Glutamatergic neuron (in vitro differentiated cells): ENCODE measurements at regions not wholly inside any gene's neighbourhood (a gene's known extent, or its start where the extent isn't known, plus 50 kb on each side); places are given as distances from the start of the nearest gene placed in this dataset.

Experiments used
- DNase-seq: peaks from one replicate; pipeline ENCODE4 v3.0.0; 2022
- H3K27ac Mint-ChIP-seq: one replicate; pipeline ENCODE4 v1.8.0; 2020; ENCODE audit warnings: mild to moderate bottlenecking, mixed read lengths, inconsistent platforms; ENCODE audit not compliant: unreplicated experiment
- H3K27me3 Mint-ChIP-seq: one replicate; pipeline ENCODE4 v1.8.0; 2020; ENCODE audit warnings: mild to moderate bottlenecking, moderate library complexity, mixed read lengths, inconsistent platforms; ENCODE audit not compliant: unreplicated experiment
- H3K36me3 Mint-ChIP-seq: one replicate; pipeline ENCODE4 v1.8.0; 2020; ENCODE audit warnings: mild to moderate bottlenecking, mixed read lengths, inconsistent platforms; ENCODE audit not compliant: unreplicated experiment
- H3K4me1 Mint-ChIP-seq: one replicate; pipeline ENCODE4 v1.8.0; 2020; ENCODE audit warnings: mild to moderate bottlenecking, low read depth, mixed read lengths, inconsistent platforms; ENCODE audit not compliant: unreplicated experiment
- H3K4me3 Mint-ChIP-seq: one replicate; pipeline ENCODE4 v1.8.0; 2020; ENCODE audit warnings: mild to moderate bottlenecking, mixed read lengths, inconsistent platforms; ENCODE audit not compliant: unreplicated experiment
- H3K9me3 Mint-ChIP-seq: one replicate; pipeline ENCODE4 v1.8.0; 2020; ENCODE audit warnings: mild to moderate bottlenecking, moderate library complexity, mixed read lengths, inconsistent platforms; ENCODE audit not compliant: unreplicated experiment
- CTCF ChIP-seq: fragments of 200-600 bp; sonication (generic); IDR thresholded peaks from one replicate; pipeline ENCODE4 v1.5.0; 2021; ENCODE audit not compliant: partially characterized antibody, unreplicated experiment

- peaks cover 26% of the 10 kb centered on the region for H3K4me1 Mint-ChIP-seq
- no peak overlapping the region for H3K27ac Mint-ChIP-seq
- no peak for DNase-seq
- peaks cover 6% of the 10 kb centered on the region for H3K27me3 Mint-ChIP-seq
- no peak for TF ChIP-seq CTCF
- no peak overlapping the region for H3K4me3 Mint-ChIP-seq
- H3K36me3 Mint-ChIP-seq = no peaks in the 10 kb centered on the region
- H3K9me3 Mint-ChIP-seq = peaks cover 5% of the 10 kb centered on the region
Observed at GRCh38 chr7:65317372-65317771, 56.3 kb upstream of the ZNF92 start.

- Mint-ChIP-seq H3K27me3 (peaks cover 4% of the 10 kb centered on the region), H3K4me1 (peaks cover 17% of the 10 kb centered on the region), H3K27ac (peak overlapping the region; percentile 24), H3K9me3 (peaks cover 3% of the 10 kb centered on the region), H3K36me3 (no peaks in the 10 kb centered on the region), H3K4me3 (no peak overlapping the region)
- no peak for DNase-seq
- TF ChIP-seq CTCF = no peak
Observed at GRCh38 chr7:65310761-65311160, 62.9 kb upstream of the ZNF92 start.

GRCh38 chr7:65308300-65308678 lies 65.4 kb upstream of the ZNF92 start:
- H3K9me3 Mint-ChIP-seq = no peaks in the 10 kb centered on the region

GRCh38 chr7:65307651-65308299 lies 65.9 kb upstream of the ZNF92 start:
- peak; percentile 63 for DNase-seq
- H3K27me3 Mint-ChIP-seq = no peaks in the 10 kb centered on the region
- no peaks in the 10 kb centered on the region for H3K9me3 Mint-ChIP-seq
- H3K4me3 Mint-ChIP-seq = no peak overlapping the region
- H3K4me1 Mint-ChIP-seq = peaks cover 18% of the 10 kb centered on the region
- H3K27ac Mint-ChIP-seq = no peak overlapping the region
- no peaks in the 10 kb centered on the region for H3K36me3 Mint-ChIP-seq
- TF ChIP-seq CTCF = peak; percentile 89

More at GRCh38 chr7:65308300-65308678, 65.4 kb upstream of the ZNF92 start:
- no peaks in the 10 kb centered on the region for H3K36me3 Mint-ChIP-seq
- H3K27me3 Mint-ChIP-seq = no peaks in the 10 kb centered on the region
- TF ChIP-seq CTCF = no peak
- H3K4me1 Mint-ChIP-seq = peaks cover 19% of the 10 kb centered on the region
- no peak for DNase-seq
- H3K27ac Mint-ChIP-seq = no peak overlapping the region
- H3K4me3 Mint-ChIP-seq = no peak overlapping the region

- no peaks in the 10 kb centered on the region for H3K27me3 Mint-ChIP-seq
- no peak for DNase-seq
- H3K4me1 Mint-ChIP-seq = peaks cover 13% of the 10 kb centered on the region
- H3K36me3 Mint-ChIP-seq = no peaks in the 10 kb centered on the region
- H3K4me3 Mint-ChIP-seq = peak overlapping the region; percentile 8
- TF ChIP-seq CTCF = no peak
- H3K27ac Mint-ChIP-seq = peak overlapping the region; percentile 62
- H3K9me3 Mint-ChIP-seq = no peaks in the 10 kb centered on the region
Observed at GRCh38 chr7:65304175-65304574, 69.5 kb upstream of the ZNF92 start.
